Right lung (tissue), 2 donors: ENCODE measurements at regions not wholly inside any gene's neighbourhood (a gene's known extent, or its start where the extent isn't known, plus 50 kb on each side); places are given as distances from the start of the nearest gene placed in this dataset.
"Not testable (repeated sequence)": the region's sequence is repeated elsewhere in the genome, so short reads cannot be mapped to it uniquely, and the experiment has no call there.

ENCODE experiments used
- DNase-seq, 2 donors: peaks; one replicate each; pipeline ENCODE4 v3.0.0-alpha.2; 2013

- no peak for DNase-seq
Measured at GRCh38 chr20:1845163-1845523, 50.1 kb upstream of the SIRPA start.

- peak; percentile 9 to 26 for DNase-seq
Measured at GRCh38 chr20:1844325-1845162, 50.7 kb upstream of the SIRPA start.

- no peak for DNase-seq
Measured at GRCh38 chr20:1842281-1842680, 52.9 kb upstream of the SIRPA start.

GRCh38 chr20:1841554-1842140, 53.6 kb upstream of the SIRPA start:
- no peak for DNase-seq

- DNase-seq, result no peak
Measured at GRCh38 chr20:1840817-1841553, 54.2 kb upstream of the SIRPA start.

GRCh38 chr20:1839376-1840317, 55.6 kb upstream of the SIRPA start:
- not testable (repeated sequence) for DNase-seq

GRCh38 chr20:1838556-1839279, 56.5 kb upstream of the SIRPA start:
- no peak for DNase-seq

- DNase-seq, result no peak
Measured at GRCh38 chr20:1835186-1836035, 59.8 kb upstream of the SIRPA start.

GRCh38 chr20:1833728-1834726, 61.2 kb upstream of the SIRPA start:
- DNase-seq, result no peak

GRCh38 chr20:1833216-1833615, 62.0 kb upstream of the SIRPA start:
- no peak for DNase-seq

GRCh38 chr20:1832634-1833033, 62.6 kb upstream of the SIRPA start:
- no peak for DNase-seq

- DNase-seq, result no peak
Measured at GRCh38 chr20:1831606-1832005, 63.6 kb upstream of the SIRPA start.

- DNase-seq, result no peak
Measured at GRCh38 chr20:1831096-1831495, 64.1 kb upstream of the SIRPA start.

GRCh38 chr20:1830240-1830639, 65.0 kb upstream of the SIRPA start:
- DNase-seq, result no peak

- DNase-seq, result no peak
Measured at GRCh38 chr20:1829531-1829930, 65.7 kb upstream of the SIRPA start.

- no peak for DNase-seq
Measured at GRCh38 chr20:1828786-1829131, 66.4 kb upstream of the SIRPA start.

GRCh38 chr20:1827974-1828785, 67.0 kb upstream of the SIRPA start:
- DNase-seq, result no peak

GRCh38 chr20:1827510-1827973, 67.7 kb upstream of the SIRPA start:
- DNase-seq, result no peak
